NCI-H510A treated with DMSO at 0.1 percent for 48 hours (cell line): ENCODE measurements at regions not wholly inside any gene's neighbourhood (a gene's known extent, or its start where the extent isn't known, plus 50 kb on each side); places are given as distances from the start of the nearest gene placed in this dataset.

Source experiments
- DNase-seq: peaks from one replicate; lab custom pipeline; 2025; lab: John Stamatoyannopoulos, UW

DNA sequence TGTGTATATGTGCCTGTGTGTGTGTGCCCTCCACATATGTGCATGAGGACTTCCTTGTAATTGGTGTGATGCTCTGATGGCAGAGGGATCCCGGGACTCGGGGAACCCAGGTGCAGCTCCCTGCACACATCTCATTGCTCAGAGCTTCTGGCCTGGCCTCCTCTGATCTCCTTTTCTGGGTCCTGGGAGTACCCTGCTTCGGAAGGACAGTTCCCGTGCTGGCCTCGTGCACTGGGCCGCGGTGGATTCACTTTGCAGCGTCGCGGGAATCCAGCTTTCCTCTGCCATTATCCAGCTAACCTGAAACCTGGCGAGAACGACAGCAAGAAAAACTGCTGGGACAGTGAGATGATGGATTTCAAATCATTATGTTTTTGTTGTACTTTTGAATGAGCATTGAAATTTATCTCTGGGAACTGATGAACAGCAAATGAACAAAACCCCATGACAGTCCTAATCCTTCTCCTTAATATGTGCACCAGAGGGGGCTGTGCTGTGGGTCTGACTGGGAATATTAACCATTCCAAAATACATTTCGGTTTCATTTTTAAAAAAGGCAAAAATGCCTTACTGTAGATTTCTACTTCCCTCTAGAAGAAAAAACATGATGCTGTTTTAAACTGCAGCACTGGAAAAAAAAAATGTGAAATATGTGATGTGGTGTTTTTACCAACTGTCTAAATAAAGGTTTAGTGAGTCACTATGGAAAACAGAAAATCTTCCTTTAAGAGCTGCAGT lies 78.2 kb downstream of the PTGR3 start:
- DNase-seq = no peak

DNA sequence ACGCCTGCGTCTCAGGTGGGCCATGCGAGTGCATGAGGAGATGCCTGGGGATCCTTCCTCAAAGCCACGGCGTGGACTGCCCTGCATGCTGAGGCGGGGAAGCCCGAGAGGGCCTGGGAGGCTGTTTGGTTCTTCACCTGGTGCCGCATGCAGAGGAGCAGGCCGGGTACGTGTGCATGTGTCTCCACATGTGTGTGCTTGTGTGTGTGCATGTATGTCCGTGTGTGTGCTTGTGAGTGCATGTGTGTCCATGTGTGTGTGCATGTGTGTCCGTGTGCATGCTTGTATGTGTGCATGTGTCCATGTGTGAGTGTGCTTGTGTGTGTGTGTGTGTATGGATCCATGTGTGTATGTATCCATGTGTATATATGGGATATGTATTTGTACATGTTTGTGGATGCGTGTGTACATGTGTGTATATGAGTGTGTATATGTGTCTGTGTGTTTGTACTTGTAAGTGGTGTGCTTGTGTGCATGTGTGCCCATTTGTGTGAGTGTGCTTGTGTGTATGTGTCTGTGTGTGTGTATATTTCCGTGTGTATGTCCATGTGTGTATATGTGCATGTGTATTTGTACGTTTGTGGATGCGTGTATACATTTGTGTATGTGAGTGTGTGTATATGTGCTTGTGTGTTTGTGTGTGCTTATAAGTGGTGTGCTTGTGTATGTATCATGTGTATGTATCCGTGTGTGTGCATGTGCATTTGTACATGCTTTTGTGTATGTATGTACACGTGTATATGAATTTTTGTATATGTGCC lies 79.0 kb downstream of the PTGR3 start:
- DNase-seq = no peak

- no peak for DNase-seq
Measured at GRCh38 chr18:75128911-75129716, 79.8 kb downstream of the PTGR3 start.

DNA sequence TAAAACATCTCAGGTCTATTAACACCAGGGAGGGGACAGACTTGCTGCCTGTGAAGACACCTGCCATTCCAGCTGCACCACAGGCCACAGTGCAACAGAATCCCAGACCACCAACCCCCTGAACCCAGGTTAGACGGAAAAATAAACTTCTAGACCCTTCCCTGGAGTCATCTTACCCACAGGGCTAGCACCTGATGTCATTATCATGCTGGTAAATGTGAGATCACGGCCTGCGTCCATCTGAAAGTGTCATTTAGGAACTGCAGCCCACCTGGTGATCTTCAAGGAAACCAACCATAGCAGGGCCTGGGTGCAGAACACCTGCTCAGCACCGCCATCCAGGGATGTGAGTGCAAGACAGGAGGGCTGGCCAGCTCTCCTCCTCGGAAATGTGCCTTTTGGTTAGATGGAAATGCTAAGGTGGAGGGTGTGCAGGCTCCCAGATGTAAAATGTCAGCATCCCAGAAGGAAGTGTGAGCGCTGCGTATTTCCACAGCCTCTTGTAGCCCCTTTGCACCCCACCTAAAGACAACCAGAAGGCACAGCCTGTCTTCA lies 80.8 kb downstream of the PTGR3 start:
- DNase-seq = no peak

GRCh38 chr18:75127143-75128021 lies 81.6 kb downstream of the PTGR3 start:
- no peak for DNase-seq

DNA sequence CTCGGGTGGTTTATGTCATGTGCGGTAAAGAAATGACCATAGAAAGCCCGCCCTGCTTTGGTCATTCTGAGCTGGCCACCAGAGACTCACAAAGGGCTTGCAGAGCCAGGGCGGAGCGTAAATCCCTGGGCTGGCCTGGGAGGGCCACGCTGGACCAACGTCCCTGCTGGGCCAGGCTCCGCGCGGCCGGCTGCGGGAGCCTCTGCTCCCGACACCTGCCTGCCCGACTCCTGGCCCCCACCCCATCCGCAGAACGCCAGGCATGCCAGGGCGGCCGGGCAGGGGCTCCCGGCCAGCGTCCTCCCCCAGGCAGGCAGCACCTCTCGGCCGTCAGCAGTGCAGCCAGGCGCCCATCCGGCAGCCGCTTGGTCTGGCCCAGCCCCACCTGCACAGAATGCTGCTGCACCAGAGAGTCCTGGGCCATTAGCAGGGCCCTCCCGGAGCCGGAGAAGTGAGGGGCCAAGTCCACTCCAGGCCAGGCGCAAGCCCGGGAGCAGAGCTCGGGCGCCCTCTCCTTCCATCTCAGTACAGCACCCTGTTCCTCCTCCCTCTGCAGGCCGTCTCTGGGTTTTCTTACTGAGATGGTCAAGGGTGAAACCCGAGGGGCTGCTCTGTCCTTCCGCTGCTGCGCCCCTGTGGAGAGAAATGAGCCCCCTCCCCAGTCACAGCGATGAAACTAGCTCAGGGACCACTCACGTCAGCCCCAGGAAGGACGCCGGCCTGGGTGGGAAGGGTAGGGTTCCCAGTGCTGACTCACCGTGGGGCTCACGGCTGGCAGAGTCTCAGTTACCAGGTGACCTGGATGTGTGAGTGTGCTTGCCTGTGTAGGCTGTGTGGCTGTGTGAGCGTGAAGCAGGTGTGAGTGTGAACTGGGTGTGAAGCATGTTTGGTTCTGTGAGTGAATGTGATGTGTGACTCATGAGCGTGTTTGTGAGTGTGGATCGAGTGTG lies 83.3 kb downstream of the PTGR3 start:
- peak; percentile 87 for DNase-seq

GRCh38 chr18:75124991-75125381 lies 84.0 kb downstream of the PTGR3 start:
- peak; percentile 87 for DNase-seq

DNA sequence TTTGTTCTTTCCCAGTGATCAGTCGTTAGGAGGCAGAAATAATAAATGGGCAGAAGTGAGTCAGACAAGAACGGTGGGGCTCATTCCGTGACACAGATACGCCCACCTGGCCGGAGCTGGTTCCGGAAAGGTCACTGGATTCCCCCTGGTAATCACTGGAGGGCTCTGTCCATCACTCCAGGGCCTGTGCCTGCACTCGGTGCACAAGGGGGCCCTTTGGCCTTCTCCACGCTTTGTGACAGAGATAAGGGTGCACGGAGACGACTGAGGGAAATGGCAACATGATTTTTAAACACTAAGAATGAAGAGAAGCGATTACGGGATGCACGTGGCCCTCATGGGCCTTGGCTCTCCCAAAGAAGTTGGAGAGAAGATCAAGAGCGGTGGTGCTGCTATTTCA lies 84.4 kb downstream of the PTGR3 start:
- no peak for DNase-seq

GRCh38 chr18:75123113-75123512 lies 85.8 kb downstream of the PTGR3 start:
- no peak for DNase-seq

DNA sequence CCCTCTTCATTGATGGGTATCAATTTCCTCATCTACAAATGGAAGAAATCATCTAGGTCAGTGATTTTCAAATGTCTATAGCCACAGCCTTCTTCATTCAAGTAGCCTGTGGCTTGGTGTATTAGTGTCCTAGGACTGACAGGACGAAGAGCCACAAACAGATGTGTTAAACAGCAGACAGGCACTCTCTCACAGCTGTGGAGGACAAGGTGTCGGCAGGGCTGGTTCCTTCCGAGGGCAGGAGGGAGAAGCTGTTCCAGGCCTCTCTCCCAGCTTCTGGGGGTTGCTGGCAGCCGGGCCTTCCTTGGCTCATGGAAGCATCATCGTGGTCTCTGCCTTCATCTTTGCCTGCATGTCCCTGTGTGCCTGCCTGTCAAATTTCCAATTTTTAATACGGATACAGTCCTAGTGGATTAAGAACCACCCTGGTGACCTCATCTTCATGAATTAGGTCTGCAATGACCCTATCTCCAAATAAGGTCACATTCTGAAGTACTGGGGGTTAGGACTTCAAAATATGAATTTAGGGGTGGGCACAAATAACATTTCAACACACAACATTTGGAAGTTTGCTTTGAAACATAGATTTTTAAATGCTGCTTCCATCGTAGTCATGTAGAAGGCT lies 86.5 kb downstream of the PTGR3 start:
- no peak for DNase-seq

- DNase-seq = no peak
Measured at GRCh38 chr18:75121266-75121665, 87.7 kb downstream of the PTGR3 start.

GRCh38 chr18:75120521-75120920 lies 88.4 kb downstream of the PTGR3 start:
- no peak for DNase-seq

DNA sequence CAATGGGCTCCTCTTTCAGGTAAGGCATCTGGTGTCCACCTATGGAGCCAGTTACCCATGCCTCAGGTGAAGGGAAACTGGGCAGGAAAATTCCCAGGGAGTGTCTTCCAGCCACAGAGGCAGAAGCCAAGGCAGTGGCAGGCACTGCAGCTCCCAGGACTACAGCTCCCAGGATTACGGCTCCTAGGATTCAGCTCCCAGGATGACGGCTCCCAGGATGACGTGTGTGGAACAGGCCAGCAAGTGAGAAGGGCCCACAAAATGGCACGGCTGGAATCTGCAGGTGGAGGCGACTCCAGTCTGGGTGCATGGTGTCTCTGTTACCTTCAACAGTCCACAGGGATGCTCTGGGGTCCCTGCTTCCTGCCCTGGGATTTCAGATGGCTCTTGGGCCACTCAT lies 92.1 kb downstream of the PTGR3 start:
- no peak for DNase-seq

GRCh38 chr18:75116165-75116564 lies 92.8 kb downstream of the PTGR3 start:
- no peak for DNase-seq

DNA sequence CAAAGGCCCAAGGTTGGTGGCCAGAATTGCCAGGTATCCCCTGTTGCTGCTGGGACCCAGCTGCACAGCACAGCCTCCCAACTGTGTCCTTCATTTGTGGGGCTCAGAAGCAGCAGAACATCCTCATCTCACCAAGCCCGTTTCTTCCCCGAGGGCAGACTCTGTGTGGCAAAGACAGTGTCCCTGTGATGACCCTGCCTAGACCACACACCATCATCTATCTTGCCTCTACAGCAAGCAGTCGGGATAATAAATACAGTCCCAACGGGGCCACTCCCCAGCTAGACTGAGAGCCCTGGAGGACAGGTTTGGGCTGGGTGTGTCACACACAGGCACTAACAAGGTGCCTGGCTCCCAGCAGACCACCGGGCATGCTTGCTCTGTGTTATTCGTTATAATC lies 93.4 kb downstream of the PTGR3 start:
- DNase-seq = no peak
